HCT116 (cell line): ENCODE measurements at regions not wholly inside any gene's neighbourhood (a gene's known extent, or its start where the extent isn't known, plus 50 kb on each side); places are given as distances from the start of the nearest gene placed in this dataset.

Source experiments
- ATAC-seq: fragments of 200-7000 bp; cut with Tn5 transposase; 2 replicates; pipeline ENCODE4 v1.9.1; 2020; ENCODE audit warnings: mild to moderate bottlenecking, moderate library complexity
- BruUV-seq: library from RNA; stranded (reverse); fragments of 400-500 nt; replicated peaks from 2 replicates; lab custom pipeline; 2021; lab: Mats Ljungman, UMichigan
- CTCF ChIA-PET: fragments of 300-600 bp; sonication (Branson Sonifier 250); formaldehyde crosslinking; loops from one replicate; lab custom pipeline; 2021; ENCODE audit warnings: antibody characterized with exemption; lab: Charles Lee
- POLR2A ChIA-PET: fragments of 300-600, 350-600 bp; sonication (Branson Sonifier 250); formaldehyde crosslinking; loops from one replicate; lab custom pipeline; 2021; ENCODE audit warnings: antibody characterized with exemption; lab: Charles Lee
- RAD21 ChIA-PET, 2 experiments: fragments of 300-600 bp; sonication (Branson Sonifier 250); formaldehyde crosslinking; loops; one replicate each; lab custom pipeline; 2023; ENCODE audit warnings: low total read pairs in 2 of 2; ENCODE audit not compliant: uncharacterized antibody in 2 of 2, unreplicated experiment in 2 of 2, low non-redundant PET in 1 of 2; lab: Charles Lee
- DNase-seq: peaks from one replicate; pipeline ENCODE4 v3.0.0-alpha.2; 2010; ENCODE audit warnings: low read depth, low spot score
- H2AFZ ChIP-seq: fragments of 200-600 bp; shearing (Covaris generic), sonication (generic); 2 replicates; pipeline ENCODE4 v1.6.1; 2017; ENCODE audit warnings: low read depth, mixed run types, mixed read lengths, antibody characterized with exemption, low read length; ENCODE audit not compliant: poor library complexity, severe bottlenecking
- H3K27ac ChIP-seq: 2 replicates; pipeline ENCODE4 v1.5.1; 2012; ENCODE audit warnings: low read depth, low read length
- H3K27me3 ChIP-seq: fragments of 200-600 bp; sonication (generic); 2 replicates; pipeline ENCODE4 v1.6.1; 2016; ENCODE audit warnings: mixed run types, low read length, mixed read lengths; ENCODE audit not compliant: insufficient read depth
- H3K36me3 ChIP-seq, 2 experiments: fragments of 200-500 bp in 1 of 2; fragments of 200-600 bp in 1 of 2; sonication (Bioruptor generic) in 1 of 2; sonication (generic) in 1 of 2; 2 replicates each; pipeline versions ENCODE4 v1.5.1 to v1.6.1; 2014 to 2016; ENCODE audit warnings: low read length in 2 of 2, inconsistent platforms in 1 of 2, mixed read lengths in 1 of 2, mixed run types in 1 of 2; ENCODE audit not compliant: insufficient read depth in 2 of 2, control insufficient read depth in 1 of 2
- H3K4me1 ChIP-seq, 2 experiments: fragments of 200-600 bp in 1 of 2; sonication (generic) in 1 of 2; 2 replicates each; pipeline versions ENCODE4 v1.5.1 to v1.6.1; 2012 to 2017; ENCODE audit warnings: low read length in 2 of 2, inconsistent platforms in 1 of 2, mild to moderate bottlenecking in 1 of 2, mixed read lengths in 1 of 2, mixed run types in 1 of 2, moderate library complexity in 1 of 2; ENCODE audit not compliant: insufficient read depth in 2 of 2, control insufficient read depth in 1 of 2
- H3K4me2 ChIP-seq: fragments of 200-600 bp; sonication (generic); 2 replicates; pipeline ENCODE4 v1.6.1; 2017; ENCODE audit warnings: mixed run types, low read length, mixed read lengths
- H3K4me3 ChIP-seq, 2 experiments: fragments of 200-600 bp in 1 of 2; sonication (generic) in 1 of 2; replicated peaks in 1 of 2; 2 replicates each; pipeline ENCODE4 v1.5.1; 2011 to 2016; ENCODE audit warnings: low read length in 2 of 2, control low read depth in 1 of 2, low read depth in 1 of 2, mild to moderate bottlenecking in 1 of 2, mixed read lengths in 1 of 2, mixed run types in 1 of 2
- H3K79me2 ChIP-seq: fragments of 200-600 bp; sonication (generic); 2 replicates; pipeline ENCODE4 v1.6.1; 2017; ENCODE audit warnings: mild to moderate bottlenecking, mixed run types, low read length, moderate library complexity, mixed read lengths; ENCODE audit not compliant: insufficient read depth
- H3K9ac ChIP-seq: fragments of 200-600 bp; sonication (generic); 2 replicates; pipeline ENCODE4 v1.6.1; 2016; ENCODE audit warnings: low read length, mixed read lengths
- H3K9me2 ChIP-seq: fragments of 200-600 bp; sonication (generic), shearing (Covaris generic); 2 replicates; pipeline ENCODE4 v1.6.1; 2017; ENCODE audit warnings: mixed run types, mild to moderate bottlenecking, moderate library complexity; ENCODE audit not compliant: insufficient read depth
- H3K9me3 ChIP-seq, 2 experiments: fragments of 200-500 bp in 1 of 2; fragments of 200-600 bp in 1 of 2; sonication (Bioruptor generic) in 1 of 2; sonication (generic) in 1 of 2; 2 replicates each; pipeline ENCODE4 v1.6.1; 2014 to 2017; ENCODE audit warnings: low read length in 2 of 2, mixed read lengths in 2 of 2, inconsistent platforms in 1 of 2, low read depth in 1 of 2, mild to moderate bottlenecking in 1 of 2, mixed run types in 1 of 2, moderate library complexity in 1 of 2; ENCODE audit not compliant: control insufficient read depth in 1 of 2, insufficient read depth in 1 of 2
- H4K20me1 ChIP-seq: fragments of 200-600 bp; sonication (generic), shearing (Covaris generic); 2 replicates; pipeline ENCODE4 v1.6.1; 2017; ENCODE audit warnings: mixed run types, mild to moderate bottlenecking, moderate library complexity; ENCODE audit not compliant: insufficient read depth
- ATF3 ChIP-seq: IDR thresholded peaks from 2 replicates; pipeline ENCODE4 v1.6.1; 2012
- CBX3 ChIP-seq: IDR thresholded peaks from 2 replicates; pipeline ENCODE4 v1.6.1; 2012; ENCODE audit warnings: low read depth
- ELF1 ChIP-seq: IDR thresholded peaks from 2 replicates; pipeline ENCODE4 v1.6.1; 2012; ENCODE audit warnings: low read depth, borderline replicate concordance
- EZH2 ChIP-seq: fragments of 200-600 bp; sonication (generic); IDR thresholded peaks from 2 replicates; pipeline ENCODE4 v1.6.1; 2017; ENCODE audit warnings: antibody characterized with exemption, mixed run types
- EZH2phosphoT487 ChIP-seq: fragments of 200-600 bp; IDR thresholded peaks from 2 replicates; pipeline ENCODE4 v1.6.1; 2018; ENCODE audit warnings: antibody characterized with exemption, borderline replicate concordance
- FOSL1 ChIP-seq: IDR thresholded peaks from 2 replicates; pipeline ENCODE4 v1.6.1; 2012; ENCODE audit warnings: low read depth
- JUND ChIP-seq: IDR thresholded peaks from 2 replicates; pipeline ENCODE4 v1.6.1; 2012
- MAX ChIP-seq: IDR thresholded peaks from 2 replicates; pipeline ENCODE4 v1.6.1; 2012
- POLR2A ChIP-seq: IDR thresholded peaks from 2 replicates; pipeline ENCODE4 v1.7.0; 2011; ENCODE audit warnings: borderline replicate concordance; ENCODE audit not compliant: insufficient read depth, insufficient read length; ENCODE audit errors: extremely low read depth
- POLR2AphosphoS5 ChIP-seq: IDR thresholded peaks from 2 replicates; pipeline ENCODE4 v1.6.1; 2011; ENCODE audit warnings: mild to moderate bottlenecking, low read depth, low read length, moderate library complexity
- RAD21 ChIP-seq: IDR thresholded peaks from 2 replicates; pipeline ENCODE4 v1.6.1; 2012; ENCODE audit warnings: low read depth, mild to moderate bottlenecking
- SIN3A ChIP-seq: IDR thresholded peaks from 2 replicates; pipeline ENCODE4 v1.6.1; 2012; ENCODE audit warnings: low read depth
- SRF ChIP-seq: IDR thresholded peaks from 2 replicates; pipeline ENCODE4 v1.6.1; 2012; ENCODE audit warnings: low read depth
- YY1 ChIP-seq: IDR thresholded peaks from 2 replicates; pipeline ENCODE4 v1.6.1; 2011; ENCODE audit warnings: low read length, low read depth, moderate library complexity, mild to moderate bottlenecking; ENCODE audit not compliant: insufficient replicate concordance; ENCODE audit errors: extremely low read depth
- ZBTB33 ChIP-seq: IDR thresholded peaks from 2 replicates; pipeline ENCODE4 v1.6.1; 2011; ENCODE audit warnings: mild to moderate bottlenecking, low read length, moderate library complexity; ENCODE audit not compliant: insufficient replicate concordance; ENCODE audit errors: extremely low read depth
- ZFX ChIP-seq: fragments of 450-650 bp; IDR thresholded peaks from 2 replicates; pipeline ENCODE4 v1.6.1; 2017
- intact Hi-C: fragments of 100-400 bp; cut with micrococcal nuclease; formaldehyde crosslinking; loops from 2 replicates; pipeline ENCODE4 v1.10.0; 2022

DNA sequence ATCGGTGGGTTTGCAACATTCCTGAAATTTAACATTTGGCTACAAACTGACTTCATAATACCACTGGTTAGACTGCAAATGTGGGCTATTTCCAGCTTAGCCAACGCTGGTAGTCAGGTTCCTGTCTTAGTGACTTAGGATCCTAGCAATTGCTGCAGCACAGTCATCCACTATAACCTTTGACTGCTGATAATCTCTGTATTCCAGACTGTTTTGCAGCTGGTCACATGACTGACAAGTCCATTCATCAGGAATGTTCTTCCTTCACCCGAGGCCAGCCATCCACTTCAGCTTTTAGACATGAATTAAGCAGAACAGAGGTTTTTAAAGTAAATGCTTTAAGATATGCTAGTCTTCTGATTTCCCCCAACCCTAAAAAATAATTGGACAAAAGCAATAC is 425.9 kb upstream of the MPDZ start (continued):
- TF ChIP-seq ZBTB33 = no peak
- TF ChIP-seq ZFX = no peak
- no peak for TF ChIP-seq EZH2
- no peak for TF ChIP-seq JUND
- TF ChIP-seq SRF = no peak
- no peak for TF ChIP-seq POLR2AphosphoS5
- no peak for TF ChIP-seq ATF3
- no peak for TF ChIP-seq MAX

DNA sequence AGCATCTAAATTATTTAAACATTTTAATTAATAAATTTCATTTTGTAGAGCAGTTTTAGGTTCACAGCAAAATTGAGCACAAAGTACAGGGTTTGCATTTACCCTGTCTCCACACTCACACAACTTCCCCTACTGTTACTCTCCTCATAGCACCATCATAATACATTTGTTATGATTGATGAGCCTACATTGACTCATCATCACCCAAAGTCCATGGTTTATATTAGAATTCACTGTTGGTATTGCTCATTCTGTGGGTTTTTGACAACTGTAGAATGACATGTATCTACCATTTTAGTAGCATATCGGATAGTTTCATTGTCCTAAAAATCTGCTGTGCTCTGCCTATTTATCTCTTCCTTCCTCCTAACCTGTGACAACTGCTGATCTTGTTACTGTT is 411.1 kb upstream of the MPDZ start:
- DNase-seq = no peak
- Histone ChIP-seq H3K9me2 (no peaks in the 10 kb centered on the region), H3K27ac (no peak overlapping the region), H4K20me1 (no peaks in the 10 kb centered on the region), H3K4me3 (no peak overlapping the region), H3K9ac (no peak overlapping the region), H3K36me3 (no peaks in the 10 kb centered on the region), H3K9me3 (no peaks in the 10 kb centered on the region; a peak in 1 of 4 replicates), H3K4me1 (no peaks in the 10 kb centered on the region), H2AFZ (no peak overlapping the region), H3K79me2 (no peaks in the 10 kb centered on the region), H3K4me2 (no peak overlapping the region), H3K27me3 (no peaks in the 10 kb centered on the region)
- no peak for ATAC-seq
- ChIA-PET POLR2A (no interaction called here), RAD21 (no interaction called here), CTCF (no interaction called here)
- BruUV-seq = no TSS peak
- intact Hi-C loops = no loop called here
- no peak for TF ChIP-seq EZH2phosphoT487
- TF ChIP-seq ELF1 = no peak
- TF ChIP-seq ZBTB33 = no peak
- no peak for TF ChIP-seq POLR2AphosphoS5
- no peak for TF ChIP-seq RAD21
- no peak for TF ChIP-seq POLR2A
- no peak for TF ChIP-seq CBX3
- TF ChIP-seq FOSL1 = no peak
- no peak for TF ChIP-seq SIN3A
- TF ChIP-seq YY1 = no peak
- no peak for TF ChIP-seq EZH2
- TF ChIP-seq SRF = no peak
